ENCODE measurements at regions not wholly inside any gene's neighbourhood (a gene's known extent, or its start where the extent isn't known, plus 50 kb on each side); places are given as distances from the start of the nearest gene placed in this dataset.

DNA sequence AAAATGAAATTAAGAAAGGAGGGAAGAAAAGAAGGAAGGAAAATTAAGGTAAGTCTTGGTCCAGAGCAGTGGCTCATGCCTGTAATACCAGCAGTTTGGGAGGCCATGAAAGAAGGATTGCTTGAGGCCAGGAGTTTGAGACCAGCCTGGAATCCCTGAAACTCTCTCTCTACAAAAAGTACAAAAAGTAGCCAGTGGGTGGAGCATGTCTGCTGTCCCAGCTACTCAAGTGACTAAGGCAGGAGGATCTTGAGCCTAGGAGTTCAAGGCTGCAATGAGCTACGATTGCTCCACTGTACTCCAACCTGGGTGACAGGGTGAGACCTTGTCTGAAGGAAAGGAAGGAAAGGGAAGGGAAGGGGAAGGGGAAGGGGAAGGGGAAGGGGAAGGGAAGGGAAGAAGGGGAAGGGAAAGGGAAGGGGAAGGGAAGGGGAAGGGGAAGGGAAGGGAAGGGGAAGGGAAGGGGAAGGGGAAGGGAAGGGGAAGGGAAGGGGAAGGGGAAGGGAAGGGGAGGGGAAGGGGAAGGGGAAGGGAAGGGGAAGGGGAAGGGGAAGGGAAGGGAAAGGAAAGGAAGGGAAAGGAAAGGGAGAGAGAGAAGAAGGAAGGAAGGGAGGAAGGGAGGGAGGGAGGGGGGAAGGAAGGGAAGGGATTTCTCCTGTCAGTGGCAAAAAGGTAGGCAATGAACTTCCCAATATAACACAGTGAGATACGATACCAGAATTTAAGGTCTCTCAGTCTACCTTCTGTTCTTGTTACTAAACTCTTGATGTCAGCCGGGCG lies 412.8 kb downstream of the CMPK2 start:
- H2BK12ac ChIP-seq (ENCODE audit: low read depth, low read length), result no peak overlapping the region
- TF ChIP-seq BCL11A (IDR thresholded peaks at IDR 0.05; ENCODE audit: low read depth in 2 of 2, low read length in 2 of 2), result no peak
- TF ChIP-seq JUND (IDR thresholded peaks at IDR 0.05; ENCODE audit: low read length), result no peak
- TF ChIP-seq, protein P1, sequence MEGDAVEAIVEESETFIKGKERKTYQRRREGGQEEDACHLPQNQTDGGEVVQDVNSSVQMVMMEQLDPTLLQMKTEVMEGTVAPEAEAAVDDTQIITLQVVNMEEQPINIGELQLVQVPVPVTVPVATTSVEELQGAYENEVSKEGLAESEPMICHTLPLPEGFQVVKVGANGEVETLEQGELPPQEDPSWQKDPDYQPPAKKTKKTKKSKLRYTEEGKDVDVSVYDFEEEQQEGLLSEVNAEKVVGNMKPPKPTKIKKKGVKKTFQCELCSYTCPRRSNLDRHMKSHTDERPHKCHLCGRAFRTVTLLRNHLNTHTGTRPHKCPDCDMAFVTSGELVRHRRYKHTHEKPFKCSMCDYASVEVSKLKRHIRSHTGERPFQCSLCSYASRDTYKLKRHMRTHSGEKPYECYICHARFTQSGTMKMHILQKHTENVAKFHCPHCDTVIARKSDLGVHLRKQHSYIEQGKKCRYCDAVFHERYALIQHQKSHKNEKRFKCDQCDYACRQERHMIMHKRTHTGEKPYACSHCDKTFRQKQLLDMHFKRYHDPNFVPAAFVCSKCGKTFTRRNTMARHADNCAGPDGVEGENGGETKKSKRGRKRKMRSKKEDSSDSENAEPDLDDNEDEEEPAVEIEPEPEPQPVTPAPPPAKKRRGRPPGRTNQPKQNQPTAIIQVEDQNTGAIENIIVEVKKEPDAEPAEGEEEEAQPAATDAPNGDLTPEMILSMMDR (IDR thresholded peaks at IDR 0.05; ENCODE audit: control extremely low read depth in 1 of 3, insufficient read depth in 1 of 3, low read depth in 1 of 3, low read length in 3 of 3), result peak; percentile 23 to 54 (median 47)
- TF ChIP-seq KDM5A (IDR thresholded peaks at IDR 0.05; ENCODE audit: low read length), result no peak
- no peak for TF ChIP-seq ZNF274 (IDR thresholded peaks at IDR 0.05; ENCODE audit: borderline replicate concordance, extremely low read depth, low read length)
- no peak for TF ChIP-seq TAF7 (optimal IDR thresholded peaks at IDR 0.05; ENCODE audit: borderline replicate concordance, low read depth, low read length)
- TF ChIP-seq CBX8 (IDR thresholded peaks at IDR 0.05; ENCODE audit: borderline replicate concordance, low read depth, low read length), result no peak
- peak; percentile 54 to 72 for TF ChIP-seq RAD21 (IDR thresholded peaks at IDR 0.05 in 1 of 2, conservative IDR thresholded peaks at IDR 0.05 in 1 of 2; ENCODE audit: low read depth in 2 of 2, low read length in 2 of 2)
- TF ChIP-seq, protein P2, sequence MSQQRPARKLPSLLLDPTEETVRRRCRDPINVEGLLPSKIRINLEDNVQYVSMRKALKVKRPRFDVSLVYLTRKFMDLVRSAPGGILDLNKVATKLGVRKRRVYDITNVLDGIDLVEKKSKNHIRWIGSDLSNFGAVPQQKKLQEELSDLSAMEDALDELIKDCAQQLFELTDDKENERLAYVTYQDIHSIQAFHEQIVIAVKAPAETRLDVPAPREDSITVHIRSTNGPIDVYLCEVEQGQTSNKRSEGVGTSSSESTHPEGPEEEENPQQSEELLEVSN (IDR thresholded peaks at IDR 0.05), result no peak

More for the DNA sequence above, 412.8 kb downstream of the CMPK2 start:
- no peak overlapping the region for H2BK5ac ChIP-seq (ENCODE audit: low read depth, low read length)
- no peak overlapping the region for H3K18ac ChIP-seq (ENCODE audit: extremely low read depth, low read length)
- H3K56ac ChIP-seq (replicated peaks; ENCODE audit: insufficient read length, low read depth, low read length), result no peak overlapping the region
- no peak overlapping the region for H3K4me3 ChIP-seq (ENCODE audit: extremely low read depth in 1 of 4, insufficient read depth in 2 of 4, low read depth in 3 of 4, low read length in 4 of 4)
- no peak overlapping the region for H2BK120ac ChIP-seq (replicated peaks; ENCODE audit: low read depth, low read length)
- no peaks in the 10 kb centered on the region for H3K79me2 ChIP-seq (ENCODE audit: control insufficient read depth in 1 of 2, insufficient read depth in 2 of 2, low read length in 2 of 2)
- no peak overlapping the region for H4K91ac ChIP-seq (replicated peaks; ENCODE audit: insufficient read length, low read length)
- H2BK20ac ChIP-seq (ENCODE audit: low read length), result no peak overlapping the region
- no peaks in the 10 kb centered on the region for H3K79me1 ChIP-seq (ENCODE audit: low read depth, low read length)
- ChIA-PET POLR2A (ENCODE audit: partially characterized antibody) (no interaction called here), CTCF (ENCODE audit: partially characterized antibody) (interaction anchor here (0.6 to 1.0 kb wide), 2 partner anchors 18 to 21 kb away, joined by 4 to 5 read pairs; no protein-coding TSS in a partner anchor)
- no peak overlapping the region for H4K5ac ChIP-seq (ENCODE audit: insufficient read length, low read depth, low read length)
- no peaks in the 10 kb centered on the region for H3K9me3 ChIP-seq (ENCODE audit: insufficient read depth in 2 of 2, low read depth in 1 of 2, low read length in 1 of 2)
- H4K8ac ChIP-seq (ENCODE audit: extremely low read depth, insufficient read depth, low read length), result no peak overlapping the region
- no peak overlapping the region for H3K14ac ChIP-seq (ENCODE audit: insufficient read length)
- H3K4me1 ChIP-seq (replicated peaks in 1 of 4; ENCODE audit: control insufficient read depth in 3 of 4, insufficient read depth in 4 of 4, low read length in 3 of 4), result 0 out of 7 replicates have a peak, but pooled peaks cover 0 to 2% (median 0%) of the 10 kb centered on the region in 4 experiments
- H3K4ac ChIP-seq (replicated peaks; ENCODE audit: insufficient read length, low read depth, low read length), result no peak overlapping the region
- no peak overlapping the region for H2BK15ac ChIP-seq (ENCODE audit: low read length)
- H3K9ac ChIP-seq (replicated peaks in 1 of 4; ENCODE audit: extremely low read depth in 1 of 4, low read depth in 3 of 4, low read length in 3 of 4), result no peak overlapping the region
- no peak overlapping the region for H3K23ac ChIP-seq (ENCODE audit: insufficient read length)
- no peaks in the 10 kb centered on the region for H4K20me1 ChIP-seq (replicated peaks in 1 of 2; ENCODE audit: control insufficient read depth in 1 of 2, insufficient read depth in 2 of 2, low read length in 2 of 2)
- H3K27ac ChIP-seq (ENCODE audit: low read depth, low read length), result no peak overlapping the region
- H2AK5ac ChIP-seq (ENCODE audit: low read depth, low read length), result no peak overlapping the region
- H3K4me2 ChIP-seq (ENCODE audit: insufficient read depth in 1 of 2, low read depth in 2 of 2, low read length in 2 of 2), result no peak overlapping the region
- WGBS, 2 experiments (ENCODE audit: extremely low coverage in 1 of 2, insufficient coverage in 1 of 2, insufficient read length in 1 of 2, insufficient replicate concordance in 2 of 2, low coverage in 1 of 2, low lambda C conversion rate in 2 of 2, missing lambda C conversion rate in 1 of 2), result 86% methylated on average over 3 of the region's 4 CpGs; no CpG with 5 or more reads in 1 of the 2 experiments
- no peaks in the 10 kb centered on the region for H3K36me3 ChIP-seq (ENCODE audit: control insufficient read depth in 2 of 4, insufficient read depth in 4 of 4, low read length in 3 of 4)
- H3K23me2 ChIP-seq (ENCODE audit: low read depth, low read length), result no peaks in the 10 kb centered on the region
- peak in 1 of 2 experiments; percentile 5 for DNase-seq (ENCODE audit: low read depth in 1 of 2, low spot score in 2 of 2)
- H2AFZ ChIP-seq (ENCODE audit: low read length), result no peak overlapping the region
- peak; percentile 7 for FAIRE-seq
- no peaks in the 10 kb centered on the region for H3K27me3 ChIP-seq (replicated peaks in 1 of 4; ENCODE audit: control insufficient read depth in 3 of 4, extremely low read depth in 1 of 4, insufficient read depth in 3 of 4, low read length in 3 of 4)

All from H1 (cell line).